Stimulated activated CD4-positive, alpha-beta T cell treated with anti-CD3 and anti-CD28 coated beads, Interleukin-12 subunit alpha, Interleukin-12 subunit beta, amount 100 ng/mL, for 24 hours (primary cell): ENCODE measurements at regions not wholly inside any gene's neighbourhood (a gene's known extent, or its start where the extent isn't known, plus 50 kb on each side); places are given as distances from the start of the nearest gene placed in this dataset.
"Not testable (repeated sequence)": the region's sequence is repeated elsewhere in the genome, so short reads cannot be mapped to it uniquely, and the experiment has no call there.

Experiments
- DNase-seq, 2 experiments: peaks; one replicate each; pipeline ENCODE4 v3.0.0-alpha.2; 2020; ENCODE audit warnings: low read depth in 2 of 2

DNA sequence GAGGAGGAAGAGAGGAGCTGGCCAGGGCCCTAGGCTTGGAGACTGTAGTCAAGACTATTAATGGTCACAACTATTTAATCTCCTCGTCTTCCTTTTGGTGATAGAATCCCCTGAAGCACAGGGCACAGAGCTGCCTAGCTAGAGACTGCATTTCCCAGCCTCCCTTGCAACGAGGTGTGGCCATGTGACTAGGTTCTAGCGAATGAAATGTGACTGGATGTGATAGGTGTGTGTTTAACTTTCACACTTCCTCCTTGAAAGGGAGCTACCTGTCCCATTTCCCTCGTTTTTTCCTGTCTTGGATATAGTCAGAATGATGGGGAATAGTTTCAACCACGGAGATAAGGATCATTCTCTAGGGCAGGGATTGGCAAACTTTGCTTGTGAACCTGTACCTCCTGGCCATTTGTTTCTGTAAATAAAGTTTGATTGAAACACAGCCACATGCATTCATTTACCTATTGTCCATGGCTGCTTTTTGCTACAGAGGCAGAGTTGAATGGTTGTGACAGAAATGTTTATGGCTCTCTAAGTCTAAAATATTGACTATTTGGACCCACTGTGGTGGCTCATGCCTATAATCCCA lies 313.5 kb downstream of the MIAT start:
- no peak for DNase-seq

DNA sequence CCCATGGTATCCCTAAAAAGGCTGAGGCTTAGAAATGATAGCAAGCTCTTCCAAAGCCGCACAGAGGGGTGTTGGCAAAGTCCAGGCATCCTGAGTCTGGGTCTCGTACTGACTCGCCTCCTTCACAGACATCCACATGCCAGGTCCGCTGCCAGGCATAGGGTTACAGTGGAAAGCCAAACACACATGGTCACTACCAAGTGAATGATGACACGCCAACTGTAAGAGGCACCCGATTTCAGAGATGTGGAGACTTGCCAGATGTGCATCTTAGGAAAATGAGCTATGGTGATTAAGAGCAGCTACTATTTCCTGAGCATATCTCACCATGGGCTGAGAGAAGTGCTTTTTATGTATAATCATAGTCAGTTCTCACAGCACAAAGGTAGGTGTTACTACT lies 314.9 kb downstream of the MIAT start:
- DNase-seq = no peak

DNA sequence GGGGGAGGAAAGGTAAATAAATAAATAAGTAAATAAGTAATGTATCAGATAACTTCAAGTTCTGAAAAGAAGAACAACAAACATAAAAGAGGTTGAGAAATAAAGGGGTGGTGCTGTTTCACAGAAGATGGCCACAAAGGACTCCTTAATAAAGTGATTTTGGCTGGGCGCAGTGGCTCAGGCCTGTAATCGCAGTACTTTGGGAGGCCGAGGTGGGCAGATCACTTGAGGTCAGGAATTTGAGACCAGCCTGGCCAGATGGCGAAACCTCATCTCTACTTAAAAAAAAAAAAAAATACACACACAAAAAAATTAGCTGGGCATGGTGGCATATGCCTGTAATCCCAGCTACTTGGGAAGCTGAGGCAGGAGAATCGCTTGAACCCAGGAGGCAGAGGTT lies 315.5 kb downstream of the MIAT start:
- not testable (repeated sequence) for DNase-seq

- DNase-seq = no peak
These were observed 316.6 kb downstream of the MIAT start for GRCh38 chr22:26974034-26974433.

GRCh38 chr22:26974914-26975803 lies 317.8 kb downstream of the MIAT start:
- no peak for DNase-seq

DNA sequence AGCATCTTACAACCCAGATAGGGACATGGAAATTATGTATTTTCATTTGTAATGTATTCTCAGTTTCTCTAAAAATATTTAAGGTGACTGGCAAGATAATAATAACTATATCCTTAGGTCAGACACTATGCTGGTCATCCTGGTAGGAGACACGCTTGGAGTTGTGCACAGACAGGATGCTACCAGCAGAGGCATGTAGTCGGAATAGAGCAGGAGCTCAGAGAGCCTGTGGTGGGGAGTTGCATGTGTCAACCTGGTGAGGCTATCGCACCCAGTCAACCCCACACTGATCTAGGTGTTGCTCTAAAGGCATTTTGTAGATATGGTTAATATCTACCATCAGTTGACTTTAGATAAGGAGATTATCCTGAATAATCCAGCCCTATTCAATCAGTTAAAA lies 318.5 kb downstream of the MIAT start:
- DNase-seq = no peak

GRCh38 chr22:26977741-26978376 lies 320.5 kb downstream of the MIAT start:
- no peak for DNase-seq

DNA sequence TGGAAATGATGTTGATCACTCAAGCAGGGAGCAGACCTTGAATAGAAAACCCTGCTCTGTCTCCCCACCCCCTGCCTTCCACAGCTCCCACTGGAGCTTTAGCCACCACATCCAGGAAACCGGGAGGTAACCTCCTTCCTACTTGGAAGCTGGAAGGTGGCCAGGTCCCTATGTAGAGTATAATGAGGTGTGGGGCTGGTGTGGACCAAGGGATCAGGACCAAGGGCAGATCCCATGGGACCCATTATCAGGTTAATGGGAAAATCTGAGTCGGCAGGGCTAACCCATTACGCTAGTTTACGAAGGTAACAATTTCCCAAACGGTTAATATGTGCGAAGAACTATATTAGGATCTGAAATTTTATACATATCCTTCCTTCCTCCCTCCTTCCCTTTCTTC lies 321.9 kb downstream of the MIAT start:
- no peak for DNase-seq

DNA sequence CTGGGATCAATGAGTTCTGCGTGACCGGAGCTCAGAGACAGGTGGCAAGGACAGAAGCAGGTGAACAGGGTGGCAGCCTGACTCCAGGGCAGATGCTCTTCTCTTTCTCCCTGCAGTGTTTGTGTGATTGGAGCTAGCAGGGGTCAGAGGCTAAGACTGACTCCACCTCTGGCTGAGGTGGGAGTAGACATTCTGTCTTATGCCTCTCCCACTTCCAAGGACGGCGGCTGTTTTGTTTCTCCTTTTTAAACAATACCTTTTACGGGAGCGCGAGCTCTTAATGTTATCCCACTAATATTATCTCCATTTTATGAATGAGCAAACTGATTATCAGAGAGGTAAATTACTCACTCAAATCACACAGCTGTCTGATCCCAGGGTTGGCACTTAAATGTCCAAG lies 323.7 kb downstream of the MIAT start:
- no peak for DNase-seq

DNA sequence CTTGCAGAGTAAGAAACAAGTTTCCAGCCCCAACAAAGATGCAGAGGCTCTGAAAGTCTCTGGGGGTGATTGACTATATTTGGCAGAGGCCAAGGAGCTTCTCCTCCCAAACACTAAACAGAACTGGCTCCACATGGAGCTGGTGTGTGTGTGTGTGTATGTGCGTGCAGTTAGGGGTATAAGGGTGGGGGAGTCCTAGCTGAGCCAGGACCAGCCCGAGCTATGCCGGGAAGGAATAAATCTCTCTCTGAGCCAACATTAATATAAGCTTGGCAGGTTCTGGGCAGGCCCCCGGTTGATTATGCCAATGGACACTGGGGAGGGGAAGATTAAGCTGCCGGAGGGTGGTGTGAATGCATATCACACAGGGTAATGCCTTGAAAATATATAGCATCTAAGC lies 324.2 kb downstream of the MIAT start:
- DNase-seq = no peak

- no peak for DNase-seq
These were observed 325.9 kb downstream of the MIAT start for GRCh38 chr22:26983311-26983710.

DNA sequence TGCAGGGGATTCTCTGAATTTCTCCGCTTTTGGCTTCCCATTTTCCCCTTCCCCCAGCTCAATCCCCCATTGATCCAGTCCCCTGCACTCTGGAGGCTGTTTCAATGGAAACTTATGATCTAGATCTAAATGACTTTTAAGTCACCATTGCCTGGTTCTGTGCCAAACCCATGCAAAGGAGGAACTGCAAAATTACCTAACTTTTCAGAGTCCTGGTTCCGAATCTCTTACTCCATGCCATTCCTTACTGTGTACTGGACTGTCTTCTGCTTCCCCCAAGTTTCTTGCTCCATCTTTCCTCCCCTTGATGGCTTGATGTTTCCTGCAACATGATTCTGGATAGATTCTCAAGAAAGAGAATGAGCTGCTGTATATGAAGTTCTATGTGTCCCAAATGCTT lies 327.8 kb downstream of the MIAT start:
- no peak for DNase-seq

DNA sequence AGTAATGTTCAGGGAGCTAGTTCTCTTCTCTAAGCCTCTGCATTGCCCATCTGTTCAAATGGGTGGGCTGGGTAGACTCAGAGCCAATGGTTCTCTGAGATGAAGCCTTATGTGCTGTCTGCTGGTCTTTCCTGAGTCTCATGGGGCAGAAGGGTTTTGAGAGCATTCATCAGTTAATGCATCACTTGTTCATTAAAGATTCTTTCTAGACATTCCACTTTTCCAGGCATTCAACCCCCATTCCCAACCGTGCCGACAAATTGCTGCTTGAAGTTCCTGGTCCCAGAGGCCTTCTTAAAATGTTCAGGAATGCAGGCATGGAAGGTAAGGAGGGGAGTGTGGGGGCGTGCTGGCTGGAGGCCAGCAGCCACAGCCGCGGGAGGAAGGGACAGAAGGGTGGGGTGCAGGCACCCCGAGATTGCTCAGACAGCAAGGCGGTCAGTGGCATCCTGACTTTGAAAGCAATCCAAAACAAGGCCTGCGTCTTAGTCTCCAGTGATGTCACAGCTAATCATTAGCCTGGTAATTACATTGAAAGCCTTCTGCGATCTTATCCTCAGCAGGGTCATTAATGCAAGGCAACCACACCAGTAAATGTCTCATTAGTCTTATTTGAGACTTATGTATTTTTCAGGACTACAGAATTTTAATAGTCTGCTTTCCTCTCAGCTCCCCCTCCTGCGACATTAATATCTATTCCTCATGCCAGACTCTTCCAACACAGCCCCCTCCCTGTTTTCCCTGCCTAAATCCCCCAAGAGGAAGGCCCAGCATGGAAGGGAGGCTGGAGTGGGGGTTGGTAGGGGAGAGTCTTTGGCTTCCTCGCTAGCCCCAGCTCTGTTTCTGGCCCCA lies 328.8 kb downstream of the MIAT start:
- no peak for DNase-seq

DNA sequence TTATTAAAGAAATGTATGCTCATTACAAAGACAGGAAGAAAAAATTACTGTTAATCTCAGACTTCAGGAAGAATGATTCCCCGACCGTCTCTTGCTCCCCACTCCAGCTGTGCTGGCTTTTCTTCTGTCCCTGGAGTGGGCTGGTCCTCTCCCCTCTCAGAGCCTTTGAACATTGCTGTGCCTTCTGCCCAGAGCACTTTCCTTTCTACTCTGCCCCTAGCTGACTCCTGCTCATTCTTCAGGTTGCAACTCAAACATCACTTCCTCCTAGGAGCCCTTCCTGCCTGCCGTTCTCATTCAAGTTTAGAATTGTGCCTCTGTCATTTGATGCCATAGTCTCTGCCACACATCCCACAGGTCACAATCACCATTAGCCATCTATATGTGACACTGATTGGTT lies 329.5 kb downstream of the MIAT start:
- DNase-seq = no peak

- DNase-seq = no peak
These were observed 333.3 kb downstream of the MIAT start for GRCh38 chr22:26990503-26991189.

GRCh38 chr22:26992556-26992955 lies 335.2 kb downstream of the MIAT start:
- no peak for DNase-seq

DNA sequence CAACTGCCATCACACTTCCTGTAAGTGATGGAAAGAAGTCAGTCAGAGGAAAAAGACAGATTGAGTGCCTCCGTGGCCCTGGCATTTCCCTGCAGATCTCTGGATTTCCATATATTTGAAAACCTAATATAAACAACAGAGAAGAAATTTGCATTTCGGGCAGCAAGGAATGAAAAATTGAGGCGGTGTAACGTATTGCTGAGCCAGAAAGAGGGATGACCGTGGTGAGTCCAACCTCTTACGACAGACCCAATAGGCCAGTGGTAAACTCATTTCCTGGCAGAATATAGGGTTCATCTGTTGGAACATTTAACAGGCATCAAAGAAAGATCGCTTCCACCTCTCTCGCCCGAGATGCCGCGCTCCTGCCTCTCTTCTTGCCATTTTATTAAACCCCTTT lies 336.5 kb downstream of the MIAT start:
- DNase-seq = no peak

DNA sequence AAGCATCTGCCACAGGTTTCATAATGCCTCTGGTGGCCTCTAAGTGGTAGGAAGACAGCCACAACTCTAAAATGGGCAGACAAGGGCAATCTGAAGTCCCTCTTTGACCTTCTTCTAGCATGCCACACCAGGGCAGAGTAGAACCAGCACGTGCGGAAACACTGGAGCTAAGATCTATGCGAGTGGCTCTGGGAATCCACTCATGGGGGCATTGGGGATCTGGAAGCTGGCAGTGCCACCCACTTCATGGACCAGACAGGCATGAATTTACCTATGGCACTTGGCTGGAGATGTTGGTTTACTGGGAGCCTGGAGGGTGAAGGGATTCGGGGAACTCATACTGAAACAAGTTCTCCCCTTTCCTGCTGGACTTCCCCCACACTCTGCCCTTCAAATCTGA lies 337.4 kb downstream of the MIAT start:
- DNase-seq = no peak

- DNase-seq = no peak
These were observed 337.8 kb downstream of the MIAT start for GRCh38 chr22:26995235-26995634.

- DNase-seq = no peak
These were observed 338.8 kb downstream of the MIAT start for GRCh38 chr22:26996154-26996553.

DNA sequence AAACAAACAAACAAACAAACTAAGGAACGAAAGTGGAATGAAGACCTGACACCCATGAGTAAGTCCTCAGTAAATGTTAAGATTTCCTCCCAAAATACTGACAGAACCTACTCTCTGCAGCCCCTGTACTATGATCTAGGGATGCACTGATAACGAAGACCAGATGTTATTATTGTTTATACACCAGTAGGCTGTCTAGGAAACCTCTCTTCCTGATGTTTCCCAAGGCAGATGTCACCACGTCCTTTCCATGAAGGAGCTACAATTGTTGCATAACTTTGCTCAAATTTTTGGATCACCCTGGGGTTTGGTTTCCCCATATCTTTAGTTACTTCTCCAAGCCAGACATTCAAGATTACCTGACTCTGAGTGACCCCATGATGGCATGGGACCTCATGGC lies 340.7 kb downstream of the MIAT start:
- DNase-seq = no peak

- no peak for DNase-seq
These were observed 341.3 kb downstream of the MIAT start for GRCh38 chr22:26998716-26999115.
